IMR-90 (cell line): ENCODE measurements at regions not wholly inside any gene's neighbourhood (a gene's known extent, or its start where the extent isn't known, plus 50 kb on each side); places are given as distances from the start of the nearest gene placed in this dataset.

ENCODE experiments used
- ATAC-seq: fragments of 200-7000 bp; cut with Tn5 transposase; 2 replicates; pipeline ENCODE4 v1.9.1; 2020; ENCODE audit warnings: low read depth, mild to moderate bottlenecking, moderate library complexity
- BruUV-seq: library from RNA; stranded (reverse); fragments of 400-500 nt; replicated peaks from 2 replicates; lab custom pipeline; 2021; lab: Mats Ljungman, UMichigan
- CTCF ChIA-PET: fragments of 300-600 bp; formaldehyde crosslinking; extraction: SDS; loops from one replicate; lab custom pipeline; 2021; ENCODE audit warnings: antibody characterized with exemption; lab: Yijun Ruan, JAX
- POLR2A ChIA-PET: fragments of 300-600 bp; sonication (Branson Sonifier 250); formaldehyde crosslinking; loops from one replicate; lab custom pipeline; 2022; ENCODE audit warnings: antibody characterized with exemption; ENCODE audit not compliant: unreplicated experiment; lab: Charles Lee
- DNase-seq: peaks from one replicate; pipeline ENCODE4 v3.0.0; 2013
- H2AFZ ChIP-seq: replicated peaks from 2 replicates; pipeline ENCODE3; 2013; ENCODE audit warnings: low read length, mild to moderate bottlenecking; ENCODE audit not compliant: poor library complexity
- H2AK5ac ChIP-seq: 2 replicates; pipeline ENCODE4 v1.6.1; 2013; ENCODE audit warnings: low read depth, low read length, inconsistent platforms
- H2AK9ac ChIP-seq: replicated peaks from 2 replicates; pipeline ENCODE3; 2013; ENCODE audit warnings: mild to moderate bottlenecking, low read depth, low read length, moderate library complexity; ENCODE audit not compliant: poor library complexity
- H2BK120ac ChIP-seq: 2 replicates; pipeline ENCODE4 v1.6.1; 2013; ENCODE audit warnings: low read depth, low read length, inconsistent platforms
- H2BK15ac ChIP-seq: 3 replicates; pipeline ENCODE4 v1.6.1; 2013; ENCODE audit warnings: low read depth, low read length, inconsistent platforms
- H2BK20ac ChIP-seq: 2 replicates; pipeline ENCODE4 v1.6.1; 2013; ENCODE audit warnings: low read depth, mild to moderate bottlenecking, inconsistent platforms, low read length, moderate library complexity
- H2BK5ac ChIP-seq: 2 replicates; pipeline ENCODE4 v1.6.1; 2013; ENCODE audit warnings: mild to moderate bottlenecking, low read depth, low read length, inconsistent platforms; ENCODE audit not compliant: poor library complexity, severe bottlenecking
- H3K14ac ChIP-seq: replicated peaks from 2 replicates; pipeline ENCODE4 v1.6.1; 2013; ENCODE audit warnings: low read depth, low read length, inconsistent platforms
- H3K18ac ChIP-seq: 2 replicates; pipeline ENCODE4 v1.6.1; 2013; ENCODE audit warnings: low read depth, low read length, control low read depth
- H3K23ac ChIP-seq: 2 replicates; pipeline ENCODE4 v1.6.1; 2013; ENCODE audit warnings: low read depth, low read length, inconsistent platforms
- H3K27ac ChIP-seq: 2 replicates; pipeline ENCODE4 v1.5.1; 2013; ENCODE audit warnings: mild to moderate bottlenecking, control low read depth, low read length; ENCODE audit not compliant: insufficient read depth
- H3K27me3 ChIP-seq: 2 replicates; pipeline ENCODE4 v1.6.1; 2013; ENCODE audit warnings: low read length; ENCODE audit not compliant: control insufficient read depth, insufficient read depth
- H3K36me3 ChIP-seq: 2 replicates; pipeline ENCODE4 v1.6.1; 2013; ENCODE audit warnings: low read length, mixed read lengths; ENCODE audit not compliant: control insufficient read depth, insufficient read depth
- H3K4ac ChIP-seq: 2 replicates; pipeline ENCODE4 v1.6.1; 2013; ENCODE audit warnings: low read depth, low read length, inconsistent platforms
- H3K4me1 ChIP-seq: 2 replicates; pipeline ENCODE4 v1.6.1; 2013; ENCODE audit warnings: low read length, mixed read lengths; ENCODE audit not compliant: control insufficient read depth, insufficient read depth
- H3K4me2 ChIP-seq: 2 replicates; pipeline ENCODE4 v1.6.1; 2013; ENCODE audit warnings: low read depth, mild to moderate bottlenecking, control low read depth, low read length, moderate library complexity
- H3K4me3 ChIP-seq: 2 replicates; pipeline ENCODE4 v1.5.1; 2013; ENCODE audit warnings: low read depth, mild to moderate bottlenecking, control low read depth, low read length, moderate library complexity; ENCODE audit not compliant: insufficient read depth
- H3K56ac ChIP-seq: 2 replicates; pipeline ENCODE4 v1.6.1; 2013; ENCODE audit warnings: low read length, inconsistent platforms; ENCODE audit not compliant: insufficient read depth; ENCODE audit errors: extremely low read depth
- H3K79me1 ChIP-seq, 2 experiments: 2 replicates each; pipeline ENCODE4 v1.6.1; 2013; ENCODE audit warnings: low read length in 2 of 2, inconsistent platforms in 1 of 2, low read depth in 1 of 2
- H3K9ac ChIP-seq: 2 replicates; pipeline ENCODE4 v1.6.1; 2013; ENCODE audit warnings: low read depth, low read length, control low read depth
- H3K9me1 ChIP-seq: 2 replicates; pipeline ENCODE4 v1.6.1; 2013; ENCODE audit warnings: low read length, inconsistent platforms; ENCODE audit not compliant: insufficient read depth
- H3K9me3 ChIP-seq: 2 replicates; pipeline ENCODE4 v1.6.1; 2013; ENCODE audit warnings: low read length; ENCODE audit not compliant: control insufficient read depth, insufficient read depth
- H4K20me1 ChIP-seq: 2 replicates; pipeline ENCODE4 v1.6.1; 2013; ENCODE audit warnings: low read length, inconsistent platforms; ENCODE audit not compliant: insufficient read depth
- H4K5ac ChIP-seq: 2 replicates; pipeline ENCODE4 v1.6.1; 2013; ENCODE audit warnings: mild to moderate bottlenecking, low read depth, low read length, control low read depth
- H4K8ac ChIP-seq, 2 experiments: 2 replicates each; pipeline ENCODE4 v1.6.1; 2013; ENCODE audit warnings: low read depth in 2 of 2, low read length in 2 of 2, control low read depth in 1 of 2, inconsistent platforms in 1 of 2
- H4K91ac ChIP-seq: 2 replicates; pipeline ENCODE4 v1.6.1; 2013; ENCODE audit warnings: low read depth, low read length, inconsistent platforms; ENCODE audit not compliant: insufficient read depth
- BHLHE40 ChIP-seq: fragments of 150-350 bp; IDR thresholded peaks from 2 replicates; pipeline ENCODE4 v1.6.1; 2016; ENCODE audit warnings: mild to moderate bottlenecking, low read depth, low read length
- CEBPB ChIP-seq: IDR thresholded peaks from 2 replicates; pipeline ENCODE4 v1.6.1; 2012; ENCODE audit warnings: low read depth, low read length, improper control_type of control experiment
- CHD1 ChIP-seq: IDR thresholded peaks from 2 replicates; pipeline ENCODE4 v1.6.1; 2012; ENCODE audit warnings: low read depth, low read length, improper control_type of control experiment
- CTCF ChIP-seq: conservative IDR thresholded peaks from 2 replicates; pipeline ENCODE4 v1.5.1; 2012; ENCODE audit warnings: mild to moderate bottlenecking, low read depth, low read length, improper control_type of control experiment
- ELK1 ChIP-seq: fragments of 150-350 bp; IDR thresholded peaks from 2 replicates; pipeline ENCODE4 v1.6.1; 2016; ENCODE audit warnings: low read depth, mild to moderate bottlenecking, low read length, moderate library complexity, borderline replicate concordance
- FOS ChIP-seq: fragments of 150-350 bp; IDR thresholded peaks from 2 replicates; pipeline ENCODE4 v1.6.1; 2016; ENCODE audit warnings: low read depth, low read length
- MAFK ChIP-seq: IDR thresholded peaks from 2 replicates; pipeline ENCODE4 v1.6.1; 2012; ENCODE audit warnings: low read depth, low read length, improper control_type of control experiment
- MAZ ChIP-seq: IDR thresholded peaks from 2 replicates; pipeline ENCODE4 v1.6.1; 2012; ENCODE audit warnings: low read depth, mild to moderate bottlenecking, low read length, improper control_type of control experiment, moderate library complexity, borderline replicate concordance
- MXI1 ChIP-seq: IDR thresholded peaks from 2 replicates; pipeline ENCODE4 v1.6.1; 2012; ENCODE audit warnings: low read depth, mild to moderate bottlenecking, low read length, moderate library complexity, borderline replicate concordance
- NFE2L2 ChIP-seq: fragments of 150-350 bp; IDR thresholded peaks from 2 replicates; pipeline ENCODE4 v1.6.1; 2016; ENCODE audit warnings: low read depth, mild to moderate bottlenecking, low read length
- POLR2A ChIP-seq: IDR thresholded peaks from 2 replicates; pipeline ENCODE4 v1.6.1; 2012; ENCODE audit warnings: mild to moderate bottlenecking, low read depth, low read length
- RAD21 ChIP-seq: IDR thresholded peaks from 2 replicates; pipeline ENCODE4 v1.6.1; 2012; ENCODE audit warnings: low read length, improper control_type of control experiment
- RCOR1 ChIP-seq: IDR thresholded peaks from 2 replicates; pipeline ENCODE4 v1.6.1; 2012; ENCODE audit warnings: mild to moderate bottlenecking, low read length, improper control_type of control experiment; ENCODE audit not compliant: insufficient replicate concordance
- RFX5 ChIP-seq: IDR thresholded peaks from 2 replicates; pipeline ENCODE4 v1.8.0; 2012; ENCODE audit warnings: low read depth, mild to moderate bottlenecking, low read length, moderate library complexity
- SMC3 ChIP-seq: fragments of 150-350 bp; IDR thresholded peaks from 2 replicates; pipeline ENCODE4 v1.6.1; 2016; ENCODE audit warnings: low read depth, mild to moderate bottlenecking, antibody characterized with exemption, low read length, moderate library complexity
- USF2 ChIP-seq: fragments of 150-350 bp; IDR thresholded peaks from 2 replicates; pipeline ENCODE4 v1.6.1; 2017; ENCODE audit warnings: mild to moderate bottlenecking, antibody characterized with exemption, low read length, low read depth
- WGBS, 2 experiments: methylation state at CpG; one replicate each; pipeline versions ENCODE4 v1.1.5 to v1.1.7; 2013; ENCODE audit warnings: missing lambda C conversion rate in 2 of 2; ENCODE audit not compliant: insufficient read length in 1 of 2; ENCODE audit errors: extremely low coverage in 2 of 2; 5-methylcytosine and 5-hydroxymethylcytosine counted together
- dilution Hi-C: fragments of 300-500 bp; cut with HindIII; formaldehyde crosslinking; loops from one replicate; pipeline ENCODE4 v1.14.3; 2018; ENCODE audit warnings: low sequenced_read_pairs; ENCODE audit not compliant: unreplicated experiment
- in situ Hi-C: fragments of 300-500 bp; cut with MboI; formaldehyde crosslinking; loops from 3 replicates; pipeline ENCODE4 v1.14.3; 2019; ENCODE audit warnings: low sequenced_read_pairs, inconsistent platforms, mixed read lengths
- intact Hi-C: fragments of 100-400 bp; cut with micrococcal nuclease; formaldehyde crosslinking; loops from 2 replicates; pipeline ENCODE4 v1.10.0; 2022

- H2BK15ac ChIP-seq, result no peak overlapping the region
- H3K27ac ChIP-seq, result no peak overlapping the region
- no peak overlapping the region for H3K4me2 ChIP-seq
- no TSS peak for BruUV-seq
- intact Hi-C loops (no loop called here), dilution Hi-C loops (no loop called here), in situ Hi-C loops (no loop called here)
- ATAC-seq (no peak), DNase-seq (no peak)
- CTCF ChIA-PET, result no interaction called here
- no peak overlapping the region for H3K23ac ChIP-seq
- H3K36me3 ChIP-seq, result no peaks in the 10 kb centered on the region
- no peak overlapping the region for H4K5ac ChIP-seq
- H3K9me3 ChIP-seq, result no peaks in the 10 kb centered on the region
- H2BK5ac ChIP-seq, result no peak overlapping the region
- no peaks in the 10 kb centered on the region for H4K20me1 ChIP-seq
- H2AK9ac ChIP-seq, result no peak overlapping the region
- no peak overlapping the region for H4K8ac ChIP-seq
- H2BK120ac ChIP-seq, result no peak overlapping the region
- H3K14ac ChIP-seq, result no peak overlapping the region
- no peaks in the 10 kb centered on the region for H3K9me1 ChIP-seq
- no peak overlapping the region for H3K4ac ChIP-seq
- H4K91ac ChIP-seq, result no peak overlapping the region
- no peak overlapping the region for H2BK20ac ChIP-seq
- no peak overlapping the region for H3K56ac ChIP-seq
- H3K18ac ChIP-seq, result no peak overlapping the region
- H3K9ac ChIP-seq, result no peak overlapping the region
- no peak for TF ChIP-seq ELK1
- TF ChIP-seq MAZ, result no peak
- no peak for TF ChIP-seq USF2
- no peak for TF ChIP-seq CHD1
- TF ChIP-seq CTCF, result no peak
- no peak for TF ChIP-seq NFE2L2
- no peak for TF ChIP-seq MXI1
- TF ChIP-seq SMC3, result no peak
- TF ChIP-seq BHLHE40, result no peak
- TF ChIP-seq CEBPB, result no peak
- TF ChIP-seq RFX5, result no peak
- TF ChIP-seq RAD21, result no peak
- TF ChIP-seq FOS, result no peak
- no peak for TF ChIP-seq RCOR1
- no peak for TF ChIP-seq POLR2A
- no peak for TF ChIP-seq MAFK
- POLR2A ChIA-PET, result no interaction called here
- H3K79me1 ChIP-seq, result no peaks in the 10 kb centered on the region
- H3K4me3 ChIP-seq, result no peak overlapping the region
- H2AK5ac ChIP-seq, result no peak overlapping the region
- no peaks in the 10 kb centered on the region for H3K27me3 ChIP-seq
- no peaks in the 10 kb centered on the region for H3K4me1 ChIP-seq
- H2AFZ ChIP-seq, result no peak overlapping the region
- WGBS, 2 experiments, result no CpG with 5 or more reads among the region's 2 CpGs
These were observed 107.3 kb downstream of the C1QL2 start for GRCh38 chr2:119051263-119051662.
